Stimulated activated naive CD8-positive, alpha-beta T cell treated with anti-CD3 and anti-CD28 coated beads, Interleukin-15, Interleukin-2, amounts not matched to agents 100 U/mL and 50 U/mL, for 24 hours (primary cell): ENCODE measurements at regions not wholly inside any gene's neighbourhood (a gene's known extent, or its start where the extent isn't known, plus 50 kb on each side); places are given as distances from the start of the nearest gene placed in this dataset.
A peak's percentile ranks its signal among the peaks of the same experiment; 100 is the strongest.
"Not testable (repeated sequence)": the region's sequence is repeated elsewhere in the genome, so short reads cannot be mapped to it uniquely, and the experiment has no call there.

Experiments
- ATAC-seq: fragments of 150-1000 bp; cut with Tn5 transposase; one replicate; pipeline ENCODE4 v1.10.0; 2021
- DNase-seq: peaks from one replicate; pipeline ENCODE4 v3.0.0; 2021

- ATAC-seq (no peak), DNase-seq (no peak)
These were observed 187.5 kb upstream of the KL start for GRCh38 chr13:32828711-32829110.

DNA sequence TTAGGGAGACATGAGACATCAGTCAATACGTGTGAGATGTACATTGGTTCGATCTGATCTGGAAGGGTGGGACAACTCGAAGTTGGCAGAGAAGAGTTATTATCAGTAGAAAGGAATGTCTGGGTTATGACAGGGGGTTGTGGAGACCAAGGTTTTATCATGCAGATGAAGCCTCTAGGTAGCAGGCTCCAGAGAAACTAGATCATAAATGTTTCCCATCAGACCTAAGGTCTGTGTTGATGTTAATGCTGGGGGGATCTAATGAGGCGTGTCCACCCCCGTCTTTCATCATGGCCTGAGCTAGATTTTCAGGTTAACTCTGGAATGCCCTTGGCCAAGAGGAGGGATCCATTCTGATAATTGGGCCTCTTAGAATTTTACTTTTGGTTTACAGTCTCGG, 187.0 kb upstream of the KL start:
- no peak for DNase-seq
- ATAC-seq: no peak

- ATAC-seq (peak; percentile 63), DNase-seq (no peak)
These were observed 186.4 kb upstream of the KL start for GRCh38 chr13:32829676-32830335.

GRCh38 chr13:32830336-32831031, 185.7 kb upstream of the KL start:
- ATAC-seq (no peak), DNase-seq (no peak)

DNA sequence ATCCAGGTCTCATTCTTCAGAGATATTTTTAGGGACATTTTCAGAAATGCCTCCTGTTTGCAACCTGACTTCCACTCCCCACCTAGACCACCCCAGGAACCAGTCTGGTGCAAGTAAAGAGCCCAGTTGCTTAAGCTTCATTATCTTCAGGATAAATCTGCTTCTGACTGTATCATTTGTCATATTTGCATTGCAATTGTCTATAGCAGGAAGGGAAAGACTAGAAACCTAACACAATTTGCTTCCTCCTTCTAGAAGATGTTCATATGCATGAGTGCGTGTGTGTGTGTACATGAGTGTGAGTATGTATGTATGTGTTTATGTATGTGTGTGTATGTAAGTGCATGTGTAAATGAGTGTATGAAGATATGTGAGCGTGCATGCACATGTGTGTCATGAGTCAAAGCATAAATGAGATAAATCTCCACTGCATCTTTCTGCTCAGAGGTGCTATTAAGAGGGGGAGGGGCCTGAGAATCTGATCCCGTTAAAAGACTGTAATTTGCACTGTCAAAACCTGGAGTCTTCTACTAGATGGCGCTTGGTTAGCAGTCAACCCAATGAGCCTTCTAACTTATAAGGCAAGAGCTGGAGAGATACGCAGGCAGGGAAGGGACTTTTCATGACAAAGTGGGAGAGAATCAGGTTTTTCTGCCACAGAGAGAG, 178.8 kb upstream of the KL start:
- ATAC-seq (no peak), DNase-seq (no peak)

DNA sequence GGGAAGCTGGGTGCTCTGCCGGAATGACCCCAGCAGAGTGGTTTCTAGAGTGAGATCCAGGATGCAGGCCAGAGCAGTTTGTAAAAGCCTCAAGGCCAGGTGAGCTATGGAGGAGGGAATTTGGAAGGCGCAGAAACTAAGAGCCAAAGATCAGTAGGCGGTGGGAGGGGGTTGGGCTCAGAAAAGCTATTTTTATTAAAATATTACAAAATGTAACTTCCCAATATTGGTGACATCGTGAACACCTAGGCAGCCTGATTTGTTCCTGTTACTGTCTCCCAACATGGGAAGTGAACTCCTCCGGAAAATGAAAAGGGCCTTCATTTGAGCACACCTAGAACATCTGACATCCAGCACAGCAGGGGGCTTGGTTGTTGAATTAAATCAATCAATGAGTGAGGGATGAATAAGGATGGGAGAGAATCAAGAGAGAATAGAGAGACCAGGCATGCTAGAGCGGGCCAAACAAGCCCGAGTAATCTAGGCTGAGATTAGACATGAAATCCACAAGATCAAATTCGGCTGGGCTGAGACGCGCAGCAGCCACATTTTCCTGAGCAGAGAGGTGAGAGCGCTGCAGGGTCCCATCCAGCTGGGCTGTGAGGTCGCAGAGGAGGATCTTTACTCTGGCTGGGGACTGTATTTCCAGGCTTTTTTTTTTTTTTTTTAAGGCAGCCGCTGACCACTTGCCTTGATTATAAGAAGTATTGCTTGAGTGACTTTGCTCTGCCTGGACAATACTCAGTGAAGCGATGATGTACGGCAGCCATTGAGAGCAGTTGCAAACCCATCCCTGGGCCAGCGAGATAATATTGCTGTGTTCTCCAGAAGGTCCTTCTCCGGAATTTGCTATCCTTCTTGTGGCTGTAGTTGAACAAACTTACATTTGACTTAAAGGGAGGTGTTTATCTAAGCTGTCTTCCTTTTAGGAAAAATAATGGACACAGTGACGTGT, 178.0 kb upstream of the KL start:
- ATAC-seq: no peak
- no peak for DNase-seq

- ATAC-seq (no peak), DNase-seq (no peak)
These were observed 177.3 kb upstream of the KL start for GRCh38 chr13:32838945-32839344.

DNA sequence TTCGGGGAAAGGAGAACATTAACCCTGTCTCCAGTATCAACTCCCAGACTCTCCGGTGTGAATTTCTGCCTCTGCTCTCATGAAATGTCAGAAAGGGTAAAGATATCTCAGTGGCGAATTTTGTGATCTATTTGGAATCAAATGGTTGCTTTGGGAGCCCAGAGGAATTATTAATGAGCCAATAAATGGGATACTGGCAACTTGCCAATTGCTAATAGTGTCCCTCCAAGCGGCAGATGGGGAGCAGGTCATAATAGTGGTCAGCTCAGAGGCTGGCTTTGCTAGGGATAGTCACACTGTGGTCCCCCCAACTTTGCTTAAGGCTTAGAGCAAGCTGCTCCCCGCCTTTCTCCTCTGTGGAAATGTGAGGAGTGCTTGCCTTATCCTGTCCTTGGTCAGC, 176.1 kb upstream of the KL start:
- ATAC-seq (no peak), DNase-seq (no peak)

DNA sequence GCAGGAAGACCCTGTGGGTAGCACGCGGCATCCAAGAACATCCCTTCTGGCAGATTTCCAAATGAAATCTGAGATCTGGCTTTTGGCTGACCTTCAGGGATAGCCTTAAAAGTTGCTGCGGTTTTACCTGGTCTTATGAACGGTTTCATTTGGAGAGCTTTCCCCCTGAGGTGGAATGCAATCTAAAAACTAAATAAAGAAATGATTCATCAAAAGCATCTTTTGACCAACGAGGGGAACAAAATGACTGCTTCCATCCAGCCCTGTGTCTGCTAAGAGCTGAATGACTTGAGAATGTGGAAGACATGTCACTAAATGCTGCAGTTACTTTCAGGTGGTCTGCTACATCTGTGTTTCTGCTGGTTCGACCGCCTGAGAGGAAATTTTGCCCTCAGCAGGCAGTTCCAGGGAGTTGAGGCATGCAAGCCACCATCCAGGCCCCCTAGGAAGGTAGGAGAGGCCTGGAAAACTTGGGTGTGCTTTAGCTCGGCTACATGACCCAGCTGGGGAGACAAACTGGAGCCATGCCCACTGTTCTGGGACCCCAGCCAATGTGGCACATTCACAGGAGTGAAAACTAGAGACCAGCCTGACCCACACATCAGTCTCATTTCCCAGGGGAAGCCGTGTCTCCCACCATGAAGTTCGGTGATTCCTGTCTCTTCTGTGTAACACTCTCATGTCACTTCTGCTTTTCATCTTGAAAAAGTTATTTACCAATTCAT, 175.1 kb upstream of the KL start:
- ATAC-seq (peak; percentile 24), DNase-seq (no peak)

GRCh38 chr13:32845952-32846950, 170.0 kb upstream of the KL start:
- peak; percentile 76 for ATAC-seq
- no peak for DNase-seq

- DNase-seq, ATAC-seq: not testable (repeated sequence)
These were observed 168.2 kb upstream of the KL start for GRCh38 chr13:32847976-32848375.

- ATAC-seq: no peak
- DNase-seq: no peak
These were observed 166.9 kb upstream of the KL start for GRCh38 chr13:32849369-32849768.

GRCh38 chr13:32850316-32851052, 165.7 kb upstream of the KL start:
- ATAC-seq (no peak), DNase-seq (no peak)

- DNase-seq (no peak), ATAC-seq (no peak)
These were observed 164.8 kb upstream of the KL start for GRCh38 chr13:32851083-32852069.

GRCh38 chr13:32852526-32852925, 163.7 kb upstream of the KL start:
- DNase-seq: no peak
- no peak for ATAC-seq

DNA sequence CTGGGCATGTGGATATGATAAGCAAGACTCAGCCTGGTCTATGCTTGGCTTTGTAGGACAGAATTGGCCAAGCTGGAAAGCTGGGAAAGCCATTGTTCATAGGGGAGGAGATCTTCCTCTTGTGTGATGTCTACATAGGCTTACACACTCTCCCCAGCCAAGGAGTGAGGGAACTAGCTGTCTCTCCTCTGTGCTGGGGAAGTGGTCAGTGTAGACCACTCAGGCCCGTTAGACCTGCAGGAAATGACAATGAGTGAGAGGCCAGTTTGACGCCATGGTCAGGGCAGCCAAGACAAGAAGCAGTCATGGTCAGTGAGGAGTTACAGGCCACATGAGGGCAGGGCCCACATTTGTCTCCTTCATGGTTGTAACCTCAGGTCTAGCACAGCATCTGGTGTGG, 159.1 kb upstream of the KL start:
- no peak for DNase-seq
- no peak for ATAC-seq

DNA sequence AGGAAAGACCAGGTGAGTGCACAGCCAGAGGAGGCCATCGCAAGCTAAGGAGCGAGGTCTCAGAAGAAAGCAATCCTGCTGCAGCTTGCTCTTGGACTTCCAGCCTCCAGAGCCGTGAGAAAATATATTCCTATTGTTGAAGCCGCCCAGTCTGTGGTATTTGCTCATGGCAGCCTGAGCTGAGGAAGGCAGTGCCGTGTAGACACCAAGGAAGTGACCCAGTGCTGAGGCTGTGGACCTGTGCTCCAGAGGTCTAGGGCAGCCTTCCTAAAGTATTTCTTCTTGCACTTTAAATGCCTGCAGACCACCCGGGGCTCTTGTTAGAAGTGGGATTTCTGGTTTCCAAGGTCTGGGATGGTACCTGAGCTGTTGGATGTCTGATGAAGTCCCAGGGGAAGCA, 158.5 kb upstream of the KL start:
- DNase-seq (no peak), ATAC-seq (no peak)

- no peak for ATAC-seq
These were observed 156.4 kb upstream of the KL start for GRCh38 chr13:32859707-32860292.

More at GRCh38 chr13:32859707-32860292, 156.4 kb upstream of the KL start:
- DNase-seq: no peak
